WTC11 (cell line): ENCODE measurements at regions not wholly inside any gene's neighbourhood (a gene's known extent, or its start where the extent isn't known, plus 50 kb on each side); places are given as distances from the start of the nearest gene placed in this dataset.

Experiments
- ATAC-seq: fragments of 200-7000 bp; cut with Tn5 transposase; 2 replicates; pipeline ENCODE4 v1.10.0; 2021; ENCODE audit warnings: mild to moderate bottlenecking, moderate library complexity
- CTCF ChIA-PET: fragments of 300-600 bp; sonication (Branson Sonifier 250); formaldehyde crosslinking; loops from one replicate; lab custom pipeline; 2021; ENCODE audit warnings: antibody characterized with exemption; lab: Charles Lee
- POLR2A ChIA-PET: fragments of 350-600 bp; sonication (Branson Sonifier 250); formaldehyde crosslinking; loops from one replicate; lab custom pipeline; 2021; ENCODE audit warnings: antibody characterized with exemption; lab: Charles Lee
- DNase-seq: peaks from one replicate; pipeline ENCODE4 v3.0.0; 2021; ENCODE audit warnings: low spot score
- H3K27ac Mint-ChIP-seq: 2 replicates; pipeline ENCODE4 v1.8.0; 2021; ENCODE audit warnings: mixed read lengths
- H3K27me3 Mint-ChIP-seq: 2 replicates; pipeline ENCODE4 v1.8.0; 2021; ENCODE audit warnings: low read depth, mild to moderate bottlenecking, moderate library complexity, mixed read lengths
- H3K36me3 Mint-ChIP-seq: 2 replicates; pipeline ENCODE4 v1.8.0; 2021; ENCODE audit warnings: mixed read lengths
- H3K4me1 Mint-ChIP-seq: 2 replicates; pipeline ENCODE4 v1.8.0; 2022; ENCODE audit warnings: mixed read lengths
- H3K4me3 Mint-ChIP-seq: 2 replicates; pipeline ENCODE4 v1.8.0; 2021; ENCODE audit warnings: mild to moderate bottlenecking, moderate library complexity, mixed read lengths
- H3K9me3 Mint-ChIP-seq: 2 replicates; pipeline ENCODE4 v1.8.0; 2021; ENCODE audit warnings: mixed read lengths
- CREM ChIP-seq: sonication (generic); formaldehyde crosslinking; IDR thresholded peaks from 2 replicates; pipeline ENCODE4 v1.8.1; 2022; ENCODE audit warnings: mild to moderate bottlenecking, missing genetic modification reagents, moderate library complexity
- ERG ChIP-seq: fragments of 250-450 bp; sonication (Bioruptor Pico); IDR thresholded peaks from 2 replicates; pipeline ENCODE4 v1.8.0; 2021; ENCODE audit warnings: mild to moderate bottlenecking
- FOXJ3 ChIP-seq: sonication (generic); formaldehyde crosslinking; IDR thresholded peaks from 2 replicates; pipeline ENCODE4 v1.9.0; 2021; ENCODE audit warnings: missing genetic modification reagents, mild to moderate bottlenecking, borderline replicate concordance
- GABPB1 ChIP-seq: sonication (generic); formaldehyde crosslinking; IDR thresholded peaks from 2 replicates; pipeline ENCODE4 v1.8.1; 2023; ENCODE audit warnings: mild to moderate bottlenecking, missing genetic modification reagents
- IRF1 ChIP-seq: sonication (generic); formaldehyde crosslinking; IDR thresholded peaks from 2 replicates; pipeline ENCODE4 v1.8.0; 2023; ENCODE audit warnings: missing genetic modification reagents
- IRF2 ChIP-seq: sonication (generic); formaldehyde crosslinking; IDR thresholded peaks from 2 replicates; pipeline ENCODE4 v1.8.0; 2022; ENCODE audit warnings: low read depth, missing genetic modification reagents, borderline replicate concordance
- KAT7 ChIP-seq: sonication (generic); formaldehyde crosslinking; IDR thresholded peaks from 2 replicates; pipeline ENCODE4 v1.8.1; 2023; ENCODE audit warnings: missing genetic modification reagents, mild to moderate bottlenecking, borderline replicate concordance
- MLX ChIP-seq: sonication (generic); formaldehyde crosslinking; IDR thresholded peaks from 2 replicates; pipeline ENCODE4 v1.8.1; 2023; ENCODE audit warnings: mild to moderate bottlenecking, missing genetic modification reagents, moderate library complexity
- OVOL2 ChIP-seq: fragments of 250-450 bp; sonication (Bioruptor Pico); IDR thresholded peaks from 2 replicates; pipeline ENCODE4 v1.9.0; 2021; ENCODE audit warnings: mild to moderate bottlenecking, borderline replicate concordance
- TEAD1 ChIP-seq: sonication (generic); formaldehyde crosslinking; IDR thresholded peaks from 2 replicates; pipeline ENCODE4 v1.8.0; 2022; ENCODE audit warnings: mild to moderate bottlenecking, missing genetic modification reagents
- USF2 ChIP-seq: sonication (generic); formaldehyde crosslinking; IDR thresholded peaks from 2 replicates; pipeline ENCODE4 v1.8.1; 2023; ENCODE audit warnings: mild to moderate bottlenecking, missing genetic modification reagents, moderate library complexity
- ZNF121 ChIP-seq: sonication (generic); formaldehyde crosslinking; IDR thresholded peaks from 2 replicates; pipeline ENCODE4 v1.8.0; 2023; ENCODE audit warnings: missing genetic modification reagents
- ZNF232 ChIP-seq: sonication (generic); formaldehyde crosslinking; IDR thresholded peaks from 2 replicates; pipeline ENCODE4 v1.8.0; 2022; ENCODE audit warnings: mild to moderate bottlenecking, missing genetic modification reagents
- ZNF263 ChIP-seq: sonication (generic); formaldehyde crosslinking; IDR thresholded peaks from 2 replicates; pipeline ENCODE4 v1.8.1; 2022; ENCODE audit warnings: low read depth, mild to moderate bottlenecking, moderate library complexity, missing genetic modification reagents
- ZNF396 ChIP-seq: fragments of 250-450 bp; sonication (Bioruptor Pico); IDR thresholded peaks from 2 replicates; pipeline ENCODE4 v1.8.0; 2021; ENCODE audit warnings: mild to moderate bottlenecking, moderate library complexity, borderline replicate concordance

- CTCF ChIA-PET, result interaction anchor here (0.9 kb wide), 1 partner anchor 323 kb away, joined by 3 read pairs; no protein-coding TSS in a partner anchor
- POLR2A ChIA-PET, result no interaction called here
- no peak for DNase-seq
- TF ChIP-seq OVOL2 (CRISPR knock-in tag) (no peak), ERG (CRISPR knock-in tag) (no peak), FOXJ3 (CRISPR knock-in tag) (no peak), CREM (CRISPR knock-in tag) (no peak), USF2 (CRISPR knock-in tag) (no peak), TEAD1 (no peak), IRF2 (CRISPR knock-in tag) (no peak), ZNF263 (no peak), MLX (CRISPR knock-in tag) (no peak), ZNF396 (no peak)
- TF ChIP-seq, all 79 proteins: peak for 0
- Mint-ChIP-seq H3K4me1 (peaks cover 30% of the 10 kb centered on the region), H3K4me3 (no peak overlapping the region), H3K9me3 (peaks cover 18% of the 10 kb centered on the region), H3K27ac (no peak overlapping the region), H3K36me3 (peaks cover 18% of the 10 kb centered on the region), H3K27me3 (peaks cover 7% of the 10 kb centered on the region)
- no peak for ATAC-seq
These were observed 152.2 kb upstream of the AFDN start for GRCh38 chr6:167674486-167674885.

- H3K9me3 Mint-ChIP-seq, result peaks cover 16% of the 10 kb centered on the region
- peaks cover 20% of the 10 kb centered on the region for H3K27me3 Mint-ChIP-seq
- TF ChIP-seq GABPB1 (CRISPR knock-in tag), result peak; percentile 96
- TF ChIP-seq OVOL2 (CRISPR knock-in tag), result no peak
- DNase-seq (no peak), ATAC-seq (no peak)
- H3K36me3 Mint-ChIP-seq, result peaks cover 16% of the 10 kb centered on the region
- no peak overlapping the region for H3K4me3 Mint-ChIP-seq
- CTCF ChIA-PET, result no interaction called here
- POLR2A ChIA-PET, result no interaction called here
- H3K27ac Mint-ChIP-seq, result no peak overlapping the region
- H3K4me1 Mint-ChIP-seq, result peaks cover 40% of the 10 kb centered on the region
These were observed 150.6 kb upstream of the AFDN start for GRCh38 chr6:167676000-167676665.

GRCh38 chr6:167676666-167677421 is 149.9 kb upstream of the AFDN start:
- Mint-ChIP-seq H3K36me3 (peaks cover 9% of the 10 kb centered on the region), H3K27ac (no peak overlapping the region), H3K4me3 (no peak overlapping the region; the same call in 1 of the 2 replicates), H3K27me3 (peaks cover 20% of the 10 kb centered on the region), H3K9me3 (peaks cover 9% of the 10 kb centered on the region), H3K4me1 (peaks cover 43% of the 10 kb centered on the region)
- TF ChIP-seq KAT7 (CRISPR knock-in tag), result no peak
- peak; percentile 64; the same call in 1 of the 2 replicates for TF ChIP-seq ZNF121 (CRISPR knock-in tag)
- peak; percentile 53; the same call in 1 of the 2 replicates for TF ChIP-seq ZNF263
- DNase-seq (no peak), ATAC-seq (peak; percentile 7)
- CTCF ChIA-PET, result no interaction called here
- POLR2A ChIA-PET, result no interaction called here

- no peak overlapping the region for H3K27ac Mint-ChIP-seq
- no peak for DNase-seq
- peaks cover 3% of the 10 kb centered on the region for H3K9me3 Mint-ChIP-seq
- TF ChIP-seq ZNF232 (0 out of 2 replicates have a peak, but pooled peaks have one; percentile 18), IRF1 (CRISPR knock-in tag) (no peak)
- TF ChIP-seq, all 79 proteins: peak for 1
- POLR2A ChIA-PET, result no interaction called here
- Mint-ChIP-seq H3K36me3 (peaks cover 3% of the 10 kb centered on the region), H3K4me1 (peaks cover 43% of the 10 kb centered on the region), H3K4me3 (peak overlapping the region; percentile 78), H3K27me3 (peaks cover 20% of the 10 kb centered on the region)
- CTCF ChIA-PET, result no interaction called here
- ATAC-seq, result no peak
These were observed 149.3 kb upstream of the AFDN start for GRCh38 chr6:167677422-167677789.
